SKM-1 treated with dmso at 0.1 percent for 144 hours (cell line): ENCODE measurements at regions not wholly inside any gene's neighbourhood (a gene's known extent, or its start where the extent isn't known, plus 50 kb on each side); places are given as distances from the start of the nearest gene placed in this dataset.

Source experiments
- DNase-seq: peaks from one replicate; lab custom pipeline; 2025; ENCODE audit not compliant: unreplicated experiment; lab: John Stamatoyannopoulos, UW

DNA sequence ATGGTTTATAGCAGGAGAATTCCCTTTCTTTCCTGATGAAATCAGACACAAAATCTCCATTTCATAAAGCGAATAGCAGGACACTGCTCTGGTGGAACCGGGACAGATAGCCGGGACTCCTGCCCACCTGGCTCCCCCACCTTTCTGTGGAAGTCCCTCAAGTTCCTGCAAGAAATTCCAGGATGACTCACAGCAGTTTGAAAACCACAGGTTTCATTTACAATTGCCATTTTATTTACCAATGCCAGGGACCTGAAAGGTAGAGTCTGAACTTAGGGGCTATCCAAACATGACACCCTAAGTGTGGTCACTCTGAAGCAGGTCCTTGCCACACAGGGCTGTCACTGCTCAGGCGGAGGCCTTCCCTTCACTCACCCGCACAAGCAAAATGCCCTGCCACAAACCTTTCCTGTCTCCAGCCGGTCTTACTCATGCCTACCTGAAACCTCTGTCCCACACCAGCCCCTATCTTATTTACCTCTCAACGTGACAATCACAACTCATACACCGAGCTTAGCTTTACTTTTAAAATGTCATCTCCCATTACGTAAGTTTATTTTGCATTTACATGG lies 63.3 kb upstream of the TAF1L start:
- DNase-seq = no peak

DNA sequence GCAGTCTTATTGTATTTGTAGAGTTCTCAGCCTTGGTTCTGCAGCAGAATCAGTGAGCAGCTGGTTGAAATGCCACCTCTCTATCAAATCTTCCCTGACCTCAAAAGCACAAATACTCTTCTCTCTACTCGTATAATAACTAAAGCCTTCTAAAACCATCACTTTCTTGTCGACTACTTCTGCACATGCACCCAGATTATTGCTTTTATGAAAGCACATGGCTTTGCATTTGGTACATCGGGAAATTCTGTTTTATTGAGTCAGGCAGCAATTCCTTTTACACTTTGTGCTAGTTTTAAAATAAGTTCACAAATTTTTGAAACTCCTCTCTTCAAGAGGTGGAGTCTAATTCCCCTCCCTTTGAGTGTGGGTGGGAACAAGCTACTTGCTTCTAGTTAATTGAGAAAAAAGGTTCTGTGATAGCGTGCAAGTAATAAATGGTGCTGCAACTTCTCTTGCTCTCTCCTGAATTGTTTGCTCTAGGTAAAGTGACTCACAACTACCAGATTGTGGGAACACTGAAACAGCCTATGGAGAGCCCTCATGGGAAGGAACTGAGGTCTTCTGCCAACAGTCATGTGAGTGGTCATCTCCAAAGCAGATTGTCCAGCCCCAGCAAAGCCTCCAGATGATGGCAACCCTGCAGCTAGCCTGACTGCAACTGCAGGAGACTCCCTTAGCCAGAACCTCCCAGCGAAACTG lies 66.0 kb upstream of the TAF1L start:
- no peak for DNase-seq

DNA sequence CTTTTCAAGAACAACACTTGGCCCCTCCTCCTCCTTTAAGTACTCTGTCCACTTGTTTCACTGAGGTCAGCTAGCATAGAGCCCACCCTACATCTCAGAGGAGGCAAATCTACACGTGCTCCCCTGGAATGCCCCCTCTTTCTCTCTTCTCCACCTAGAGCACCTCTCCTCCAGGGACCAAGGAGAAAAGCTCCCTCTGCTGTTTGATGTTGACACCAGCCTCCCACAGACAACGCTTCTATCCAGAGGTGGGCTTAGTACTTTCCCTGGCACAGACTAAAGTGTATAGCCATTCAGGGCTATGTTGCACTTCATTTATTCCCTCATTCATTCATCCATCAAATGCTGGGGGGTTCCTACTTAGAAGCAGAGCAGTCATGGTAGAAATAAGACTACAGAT lies 68.2 kb upstream of the TAF1L start:
- DNase-seq = no peak

DNA sequence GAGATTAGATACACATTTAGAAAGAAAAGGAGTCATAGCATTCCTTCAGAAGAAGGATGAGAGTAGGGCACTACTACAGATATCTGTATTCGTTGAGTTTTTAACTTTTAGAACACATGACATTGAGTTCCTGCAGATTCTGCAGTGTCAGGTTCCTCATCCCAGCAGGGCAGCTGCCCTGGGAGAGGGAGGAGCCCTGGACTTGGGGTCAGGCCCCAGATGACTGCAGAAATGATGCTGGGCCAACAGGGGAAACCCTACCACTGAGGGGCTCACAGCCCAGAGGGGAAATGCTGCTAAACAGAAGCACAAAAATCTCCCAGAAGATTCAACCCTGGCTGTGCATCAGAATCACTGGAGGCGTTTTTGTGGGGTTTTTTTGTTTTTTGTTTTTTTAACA lies 68.9 kb upstream of the TAF1L start:
- DNase-seq = no peak

DNA sequence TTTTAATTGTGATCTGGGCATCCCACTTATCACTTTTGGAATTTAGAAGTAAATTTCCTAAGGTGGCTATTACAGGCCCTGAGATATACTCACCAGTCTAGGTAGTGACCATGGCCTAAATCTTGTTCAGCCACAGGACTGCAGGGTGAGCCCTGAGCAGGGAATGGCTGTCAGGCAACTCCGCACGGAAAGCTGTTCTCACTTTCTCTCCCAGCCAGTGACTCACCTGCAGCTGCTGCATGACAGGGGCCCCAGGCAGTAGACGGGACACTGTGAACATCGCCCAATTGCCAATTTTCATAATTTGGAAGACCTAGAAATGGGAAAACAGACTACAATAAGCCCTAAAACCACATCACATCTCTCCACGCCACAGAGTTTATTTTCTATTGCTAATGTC lies 69.6 kb upstream of the TAF1L start:
- DNase-seq = no peak

DNA sequence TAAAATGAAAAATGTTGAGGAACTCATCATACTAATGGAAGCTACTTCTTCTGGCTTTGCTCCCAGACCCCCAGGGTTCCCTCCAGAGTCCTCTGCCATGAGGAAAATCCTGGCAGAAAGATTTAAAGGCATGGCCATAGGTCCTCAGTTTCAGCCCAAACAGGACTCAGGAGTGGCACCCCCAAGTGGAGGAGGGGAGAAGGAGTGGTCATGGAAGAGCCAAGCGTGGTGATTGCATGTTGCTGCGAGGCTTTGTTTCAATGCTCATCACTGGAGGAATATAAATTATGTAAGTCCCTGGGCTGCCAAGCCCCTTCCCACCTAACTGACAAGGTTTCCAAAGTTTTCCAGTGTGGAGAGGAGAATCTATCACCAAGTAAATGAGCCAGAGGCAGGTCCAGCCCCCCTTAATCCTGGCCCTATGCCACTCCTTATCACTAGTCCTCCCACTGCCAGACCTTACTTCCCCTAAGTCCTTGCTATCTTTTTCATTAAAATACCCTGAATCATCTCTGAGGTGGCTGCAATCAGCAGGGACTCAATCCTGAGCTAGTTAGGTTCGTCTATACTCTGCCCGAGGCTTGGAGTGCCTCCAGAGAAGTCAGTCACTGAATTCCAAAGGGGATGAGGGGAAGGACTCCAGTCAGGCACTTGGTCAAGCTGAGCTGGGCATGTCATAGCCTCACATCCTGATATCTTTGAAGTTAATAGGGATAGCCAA lies 70.7 kb upstream of the TAF1L start:
- DNase-seq = no peak

DNA sequence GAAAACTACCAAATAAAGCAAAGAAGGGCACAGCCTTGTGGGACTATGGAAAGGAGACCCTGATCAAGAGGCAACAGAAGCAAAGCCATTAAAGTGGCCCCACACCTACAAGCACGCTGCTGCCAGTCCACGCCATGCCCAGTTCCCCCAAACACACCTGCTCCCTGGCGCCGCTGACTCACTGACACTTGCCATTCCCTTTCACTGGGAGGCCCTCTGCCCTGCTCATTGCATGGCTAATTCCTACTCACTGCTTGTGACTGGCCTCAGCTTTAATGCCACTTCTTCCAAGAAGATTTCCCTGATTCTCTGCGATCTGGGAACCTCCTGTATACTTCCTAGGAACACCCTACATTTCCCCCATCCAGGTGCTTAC lies 71.2 kb upstream of the TAF1L start:
- no peak for DNase-seq

DNA sequence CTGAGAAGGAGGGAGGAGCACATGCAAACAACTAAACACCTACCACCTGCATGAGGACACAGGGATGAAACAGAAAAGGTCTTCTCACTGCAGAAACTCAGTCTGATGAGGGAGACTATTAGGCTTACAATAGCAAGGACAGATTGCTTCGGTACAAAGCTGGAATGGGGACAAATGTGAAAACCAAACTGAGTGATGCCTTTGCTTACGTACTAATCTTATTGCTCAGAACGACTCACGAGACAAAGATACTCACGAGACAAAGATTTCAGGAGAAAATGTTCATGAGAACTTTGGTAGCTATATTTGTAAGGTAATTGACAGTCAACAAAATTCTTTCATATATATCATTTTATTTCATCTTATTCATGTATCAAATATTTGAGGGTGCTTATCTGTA lies 71.9 kb upstream of the TAF1L start:
- DNase-seq = no peak

DNA sequence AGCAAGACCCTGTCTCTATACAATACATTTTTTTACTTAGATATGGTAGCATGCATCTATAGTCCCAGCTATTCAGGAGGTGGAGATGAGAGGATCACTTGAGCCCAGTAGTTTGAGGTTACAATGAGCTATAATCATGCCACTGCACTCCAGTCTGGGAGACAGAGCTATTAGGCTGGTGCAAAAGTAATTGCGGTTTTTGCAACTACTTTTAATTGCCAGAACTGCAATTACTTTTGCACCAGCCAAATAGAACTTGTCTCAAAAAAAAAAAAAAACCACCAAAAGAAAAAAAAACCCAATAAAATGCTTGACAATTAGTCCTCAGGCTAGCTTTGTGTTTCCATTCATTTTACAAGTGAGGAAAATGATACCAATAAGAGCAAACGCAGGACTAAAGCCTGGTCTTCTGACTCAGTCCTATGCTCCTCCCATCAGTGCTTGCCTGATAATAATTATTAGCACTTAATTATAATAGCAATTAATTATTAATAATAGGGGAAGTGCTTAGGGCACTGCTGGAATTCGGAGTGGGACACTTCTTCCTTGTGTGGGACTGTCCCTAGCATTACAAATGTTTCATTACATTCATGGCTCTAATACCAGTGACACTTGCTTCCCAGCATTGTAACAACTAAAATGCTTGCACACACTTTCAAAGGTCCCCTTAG lies 73.1 kb upstream of the TAF1L start:
- no peak for DNase-seq

DNA sequence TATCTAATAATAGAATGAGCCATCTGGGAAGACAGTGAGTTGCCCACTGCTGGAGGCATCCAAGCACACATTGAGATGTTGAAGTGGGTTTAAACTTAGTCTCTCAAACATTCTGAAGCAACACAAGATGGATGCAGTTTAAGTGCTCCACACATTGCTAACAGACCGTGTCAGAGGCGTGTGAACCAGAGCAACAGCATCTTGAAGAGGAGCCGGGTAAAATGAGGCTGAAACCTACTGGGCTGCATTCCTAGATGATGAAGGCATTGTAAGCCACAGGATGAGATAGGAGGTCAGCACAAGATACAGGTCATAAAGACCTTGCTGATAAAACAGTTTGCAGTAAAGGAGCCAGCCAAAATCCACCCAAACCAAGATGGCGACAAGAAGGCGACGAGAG lies 73.5 kb upstream of the TMEM215 start:
- no peak for DNase-seq

DNA sequence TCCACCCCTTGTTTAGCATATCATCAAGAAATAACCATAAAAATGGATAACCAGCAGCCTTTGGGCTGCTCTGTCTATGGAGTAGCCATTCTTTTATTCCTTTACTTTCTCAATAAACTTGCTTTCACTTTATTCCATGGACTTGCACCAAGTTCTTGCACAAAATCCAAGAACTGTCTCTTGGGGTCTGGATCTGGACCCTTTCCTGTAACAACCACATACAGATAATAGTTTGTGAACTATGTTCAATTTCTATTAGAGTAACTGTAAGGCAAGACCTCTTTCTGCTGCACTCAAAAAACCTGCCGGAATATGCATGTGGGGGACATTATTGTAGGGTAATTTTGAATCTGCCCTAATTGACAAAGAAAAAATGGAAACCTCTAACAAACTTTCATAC lies 66.9 kb upstream of the TMEM215 start:
- no peak for DNase-seq

DNA sequence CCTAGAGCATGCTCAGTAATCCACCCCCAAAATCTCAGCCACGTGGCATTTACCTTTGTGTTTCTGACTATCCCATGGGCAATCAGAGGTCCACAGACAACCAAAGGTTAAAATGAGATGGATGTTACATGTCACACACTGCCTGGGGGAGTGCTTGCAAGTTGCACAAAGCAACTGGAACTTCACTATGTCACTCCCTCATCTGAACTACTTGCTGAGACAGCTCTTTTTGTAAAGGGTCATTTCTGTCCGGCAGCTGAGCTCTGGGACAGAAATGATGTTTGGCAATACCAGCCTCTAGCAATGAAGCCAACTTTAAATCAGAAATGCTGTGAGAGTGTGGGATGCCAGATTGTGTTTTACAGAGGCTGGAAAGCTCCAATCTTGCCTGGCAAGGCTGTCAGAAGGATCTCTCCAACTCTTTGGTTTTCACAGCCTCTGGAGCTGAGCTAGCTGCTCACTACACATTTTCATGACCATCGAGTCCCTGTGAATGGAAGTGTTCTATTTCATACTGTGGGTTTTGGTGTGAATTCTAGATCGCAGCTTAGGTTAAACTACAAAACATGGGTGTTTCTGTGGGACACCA lies 66.3 kb upstream of the TMEM215 start:
- DNase-seq = no peak

DNA sequence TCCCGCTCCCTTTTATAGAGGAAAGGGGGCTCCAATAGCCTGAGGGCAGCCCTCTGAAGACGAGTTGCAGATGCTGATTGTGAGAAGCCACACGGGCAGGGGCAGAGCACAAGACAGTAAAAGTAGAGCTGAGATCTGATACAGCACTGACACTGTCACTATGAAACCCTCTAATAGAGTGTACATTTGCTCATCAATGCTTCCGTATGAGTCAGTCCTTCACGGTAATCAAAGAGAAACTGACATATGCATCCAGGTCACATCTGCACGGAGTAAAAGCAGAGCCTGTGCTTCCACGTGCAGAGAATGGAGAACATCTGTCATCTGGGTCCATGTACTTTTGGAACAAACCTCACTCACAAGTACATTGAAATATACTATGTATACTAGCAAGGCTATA lies 60.6 kb upstream of the TMEM215 start:
- DNase-seq = no peak

DNA sequence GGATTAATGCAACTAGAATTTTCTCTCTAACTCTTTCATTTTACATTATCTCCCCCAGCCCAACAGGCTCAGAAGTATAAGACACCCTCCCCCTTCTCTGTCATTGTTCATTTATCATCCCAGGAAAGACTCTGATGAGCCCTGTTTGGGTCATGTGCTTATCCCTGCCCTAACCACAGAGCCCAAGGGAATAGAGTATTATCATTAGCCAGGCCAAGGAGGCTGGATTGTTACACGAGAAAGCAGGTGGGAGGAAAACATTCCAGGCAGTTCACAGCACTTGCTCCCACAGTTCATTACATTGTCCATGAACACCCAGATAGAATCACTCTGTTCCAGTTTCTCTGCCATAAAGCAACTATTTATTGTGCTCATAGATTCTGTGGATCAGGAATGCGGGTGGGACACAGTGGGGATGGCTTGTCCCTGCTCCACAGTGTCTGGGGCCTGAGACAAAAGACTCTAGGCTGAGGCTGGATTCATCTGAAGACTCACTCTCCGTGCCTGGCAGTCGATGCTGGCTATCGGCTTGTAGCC lies 59.5 kb upstream of the TMEM215 start:
- no peak for DNase-seq

DNA sequence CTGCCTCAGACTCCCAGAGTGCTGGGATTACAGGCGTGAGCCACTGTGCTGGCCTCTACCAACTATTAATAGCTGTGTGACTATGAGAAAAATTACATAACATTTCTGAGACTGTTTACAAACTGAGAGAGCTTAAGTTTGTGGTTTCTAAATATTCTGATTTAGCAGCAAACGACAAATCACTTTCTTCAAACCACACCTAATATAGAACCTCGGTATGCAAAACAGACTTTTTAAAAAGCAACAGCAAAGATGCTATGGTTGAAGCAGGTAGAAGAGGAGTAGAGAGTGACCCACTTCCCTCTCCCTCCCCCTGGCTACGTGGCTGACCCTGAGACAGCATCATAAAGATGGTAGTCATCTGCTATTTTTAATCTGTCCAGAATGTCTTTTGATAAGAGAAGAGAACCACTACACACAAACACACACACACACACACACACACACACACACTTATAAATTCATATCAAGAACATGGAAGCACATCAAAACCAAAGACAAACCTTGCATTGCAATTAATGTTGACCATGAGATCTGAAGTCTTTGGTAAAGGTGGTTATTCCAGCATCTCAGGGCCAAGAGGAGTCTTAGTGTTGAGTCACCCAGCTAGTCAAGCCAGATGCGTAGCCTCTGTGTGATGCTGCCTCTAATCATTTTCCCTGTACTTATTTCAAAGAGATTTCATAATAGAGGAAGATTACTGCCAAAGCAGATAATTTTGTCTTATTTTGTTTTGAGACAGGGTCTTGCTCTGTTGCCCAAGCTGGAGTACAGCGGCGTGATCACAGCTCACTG lies 58.1 kb upstream of the TMEM215 start:
- DNase-seq = no peak

DNA sequence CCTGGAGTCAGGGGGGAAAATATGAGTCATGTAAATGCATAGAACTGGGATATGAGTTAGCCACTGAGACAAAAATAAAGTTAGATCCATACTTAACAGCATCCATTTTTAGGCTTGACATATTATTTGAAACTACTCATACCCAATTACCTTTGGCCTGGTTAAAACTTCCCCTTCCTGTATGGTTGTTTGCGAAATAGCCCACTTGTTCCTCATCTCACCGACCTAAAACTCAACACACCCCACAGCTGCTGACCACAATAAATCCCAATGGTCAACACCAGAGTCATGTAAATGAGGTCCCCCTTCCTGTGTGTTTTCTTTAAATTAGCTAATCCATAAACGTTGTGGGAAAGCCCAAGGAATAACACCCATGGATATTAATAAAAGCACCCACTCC lies 55.2 kb upstream of the TMEM215 start:
- DNase-seq = peak; percentile 73
